K562 (cell line): ENCODE measurements at regions not wholly inside any gene's neighbourhood (a gene's known extent, or its start where the extent isn't known, plus 50 kb on each side); places are given as distances from the start of the nearest gene placed in this dataset.

Experiments
- ATAC-seq: fragments of 200-7000 bp; cut with Tn5 transposase; 3 replicates; pipeline ENCODE4 v1.9.1; 2020; ENCODE audit warnings: moderate library complexity
- BruUV-seq: library from RNA; stranded (reverse); fragments of 400-500 nt; replicated peaks from 2 replicates; lab custom pipeline; 2021; lab: Mats Ljungman, UMichigan
- CTCF ChIA-PET: fragments of 300-600 bp; formaldehyde crosslinking; extraction: SDS; loops from one replicate; lab custom pipeline; 2021; ENCODE audit warnings: low intra/inter-chr PET ratio; lab: Yijun Ruan, JAX
- POLR2A ChIA-PET: fragments of 300-600, 350-650 bp; sonication (Branson Sonifier 250); formaldehyde crosslinking; extraction: SDS; loops from one replicate; lab custom pipeline; 2021; ENCODE audit warnings: antibody characterized with exemption, inconsistent platforms; lab: Yijun Ruan, JAX
- DNase-seq, 4 experiments: peaks; one replicate each; pipeline versions ENCODE4 v3.0.0 to v3.0.0-alpha.2; 2011 to 2018; ENCODE audit warnings: low spot score in 3 of 4, mixed read lengths in 3 of 4; ENCODE audit errors: extremely low read depth in 1 of 4
- FAIRE-seq: peaks from 2 replicates; lab custom pipeline; 2011; peaks lifted over from hg19 to GRCh38; lab: Jason Lieb, UNC
- H2AFZ ChIP-seq: 2 replicates; pipeline ENCODE4 v1.6.0; 2011; ENCODE audit warnings: low read depth, low read length, control low read depth, inconsistent platforms
- H3K27ac ChIP-seq: fragments of 200-600 bp; 3 replicates; pipeline ENCODE4 v1.8.0; 2011; ENCODE audit warnings: low read depth, mild to moderate bottlenecking, control low read depth, inconsistent platforms, low read length, moderate library complexity, mixed read lengths; ENCODE audit errors: extremely low read depth
- H3K27me3 ChIP-seq, 2 experiments: fragments of 300-600 bp in 1 of 2; 2 replicates in 1 of 2; 3 replicates in 1 of 2; pipeline versions ENCODE4 v1.6.0 to v1.8.0; 2011; ENCODE audit warnings: inconsistent platforms in 2 of 2, low read length in 2 of 2, mild to moderate bottlenecking in 1 of 2, mixed read lengths in 1 of 2, moderate library complexity in 1 of 2; ENCODE audit not compliant: control insufficient read depth in 2 of 2, insufficient read depth in 2 of 2
- H3K36me3 ChIP-seq: fragments of 300-600 bp; 3 replicates; pipeline ENCODE4 v1.8.0; 2011; ENCODE audit warnings: mild to moderate bottlenecking, low read length, inconsistent platforms; ENCODE audit not compliant: control insufficient read depth, insufficient read depth
- H3K4me1 ChIP-seq, 2 experiments: fragments of 200-600 bp in 1 of 2; replicated peaks in 1 of 2; 2 replicates in 1 of 2; 3 replicates in 1 of 2; pipeline versions ENCODE4 v1.5.1 to v1.8.0; 2011; ENCODE audit warnings: inconsistent platforms in 2 of 2, low read length in 2 of 2, mild to moderate bottlenecking in 1 of 2, mixed read lengths in 1 of 2, moderate library complexity in 1 of 2; ENCODE audit not compliant: control insufficient read depth in 2 of 2, insufficient read depth in 2 of 2
- H3K4me2 ChIP-seq: 2 replicates; pipeline ENCODE4 v1.6.1; 2011; ENCODE audit warnings: low read length, control low read depth, inconsistent platforms, mixed read lengths; ENCODE audit not compliant: insufficient read depth
- H3K4me3 ChIP-seq: fragments of 200-600 bp; sonication (generic), shearing (Covaris generic); 2 replicates; pipeline ENCODE4 v1.5.1; 2016; ENCODE audit warnings: control low read depth, inconsistent platforms
- H3K79me2 ChIP-seq: fragments of 200-600 bp; 3 replicates; pipeline ENCODE4 v1.8.0; 2011; ENCODE audit warnings: low read length, inconsistent platforms; ENCODE audit not compliant: control insufficient read depth, insufficient read depth
- H3K9ac ChIP-seq, 2 experiments: 2 replicates each; pipeline versions ENCODE4 v1.6.0 to v1.6.1; 2011; ENCODE audit warnings: low read depth in 2 of 2, low read length in 2 of 2, control low read depth in 1 of 2, inconsistent platforms in 1 of 2, mild to moderate bottlenecking in 1 of 2, mixed read lengths in 1 of 2; ENCODE audit not compliant: insufficient read depth in 1 of 2
- H3K9me1 ChIP-seq: one replicate; pipeline ENCODE4 v1.6.0; 2011; ENCODE audit warnings: inconsistent platforms, mild to moderate bottlenecking, low read length, moderate library complexity; ENCODE audit not compliant: control insufficient read depth, insufficient read depth
- H3K9me3 ChIP-seq: replicated peaks from 2 replicates; pipeline ENCODE4 v1.5.1; 2011; ENCODE audit warnings: low read depth, low read length, inconsistent platforms; ENCODE audit not compliant: control insufficient read depth, insufficient read depth
- H4K20me1 ChIP-seq: replicated peaks from 2 replicates; pipeline ENCODE4 v1.6.1; 2011; ENCODE audit warnings: low read length, inconsistent platforms, mixed read lengths; ENCODE audit not compliant: control insufficient read depth, insufficient read depth
- CCAR2 ChIP-seq: fragments of 200-400 bp; formaldehyde crosslinking; IDR thresholded peaks from 2 replicates; pipeline ENCODE4 v1.6.1; 2017; ENCODE audit warnings: mild to moderate bottlenecking, low read depth, low read length
- ELF2 ChIP-seq: fragments of 250-450 bp; sonication (Bioruptor Pico); IDR thresholded peaks from 2 replicates; pipeline ENCODE4 v1.5.0; 2021; ENCODE audit warnings: mild to moderate bottlenecking
- FOXA3 ChIP-seq, 2 experiments: fragments of 450-650 bp in 1 of 2; sonication (generic) in 1 of 2; formaldehyde crosslinking; IDR thresholded peaks in 1 of 2; conservative IDR thresholded peaks in 1 of 2; 2 replicates each; pipeline versions ENCODE4 v1.4.0 to v1.8.0; 2020 to 2022; ENCODE audit warnings: mild to moderate bottlenecking in 2 of 2, missing genetic modification reagents in 1 of 2
- IFI16 ChIP-seq: fragments of 250-450 bp; sonication (Bioruptor Pico); IDR thresholded peaks from 2 replicates; pipeline ENCODE4 v2.1.2; 2022; ENCODE audit warnings: mild to moderate bottlenecking, inconsistent platforms
- NFE2L1 ChIP-seq: fragments of 450-650 bp; IDR thresholded peaks from 2 replicates; pipeline ENCODE4 v1.6.1; 2016; ENCODE audit warnings: missing genetic modification characterization, low read depth, mild to moderate bottlenecking, missing compliant biosample characterization, moderate library complexity, borderline replicate concordance
- SMARCA5 ChIP-seq: fragments of 450-650 bp; IDR thresholded peaks from 2 replicates; pipeline ENCODE4 v1.6.1; 2016
- TEAD4 ChIP-seq, 2 experiments: sonication (generic) in 1 of 2; formaldehyde crosslinking in 1 of 2; IDR thresholded peaks; 2 replicates each; pipeline versions ENCODE4 v1.6.1 to v1.8.0; 2012 to 2022; ENCODE audit warnings: borderline replicate concordance in 1 of 2, inconsistent platforms in 1 of 2, low read length in 1 of 2, mild to moderate bottlenecking in 1 of 2, missing genetic modification reagents in 1 of 2
- WGBS: fragments of 100-300 bp; shearing (Covaris generic); methylation state at CpG from one replicate; pipeline ENCODE4 v1.1.6; 2016; ENCODE audit warnings: low coverage, mixed read lengths; ENCODE audit not compliant: insufficient coverage; ENCODE audit errors: missing lambda C conversion rate; 5-methylcytosine and 5-hydroxymethylcytosine counted together
- in situ Hi-C: fragments of 300-500 bp; cut with MboI; formaldehyde crosslinking; loops from 4 replicates; pipeline ENCODE4 v1.15.0; 2018; ENCODE audit warnings: inconsistent platforms, mixed read lengths
- intact Hi-C: fragments of 100-400 bp; cut with micrococcal nuclease; formaldehyde crosslinking; loops from 2 replicates; pipeline ENCODE4 v1.14.2; 2022
- TF ChIP-seq, protein P1 (sequence below): sonication (generic); formaldehyde crosslinking; IDR thresholded peaks from 2 replicates; pipeline ENCODE4 v1.8.0; 2022; ENCODE audit warnings: missing genetic modification reagents, mild to moderate bottlenecking, moderate library complexity, borderline replicate concordance
- TF ChIP-seq, protein P2 (sequence below): sonication (generic); formaldehyde crosslinking; IDR thresholded peaks from 2 replicates; pipeline ENCODE4 v1.8.0; 2022; ENCODE audit warnings: mild to moderate bottlenecking, missing genetic modification reagents

DNA sequence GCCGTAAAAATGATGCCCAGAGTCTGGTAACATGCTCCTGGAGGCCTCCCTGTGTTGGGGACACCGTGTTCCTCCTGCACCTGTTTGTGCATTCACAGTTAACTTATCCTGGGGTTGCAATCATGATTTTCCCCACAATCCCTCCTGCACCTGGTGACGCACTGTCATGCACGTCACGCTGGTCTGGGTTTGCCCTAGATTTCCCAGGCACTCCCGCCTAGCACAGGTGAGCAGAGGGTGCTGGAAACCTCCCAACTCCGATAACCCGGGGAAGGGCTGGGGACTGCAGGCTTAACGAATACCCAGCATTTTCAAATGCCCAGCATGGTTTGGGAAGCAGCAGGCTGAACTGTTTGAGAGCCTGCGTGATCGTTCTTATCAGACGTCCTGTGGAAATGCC lies 427.1 kb downstream of the TCERG1L start:
- no TSS peak for BruUV-seq
- TF ChIP-seq, protein P1, sequence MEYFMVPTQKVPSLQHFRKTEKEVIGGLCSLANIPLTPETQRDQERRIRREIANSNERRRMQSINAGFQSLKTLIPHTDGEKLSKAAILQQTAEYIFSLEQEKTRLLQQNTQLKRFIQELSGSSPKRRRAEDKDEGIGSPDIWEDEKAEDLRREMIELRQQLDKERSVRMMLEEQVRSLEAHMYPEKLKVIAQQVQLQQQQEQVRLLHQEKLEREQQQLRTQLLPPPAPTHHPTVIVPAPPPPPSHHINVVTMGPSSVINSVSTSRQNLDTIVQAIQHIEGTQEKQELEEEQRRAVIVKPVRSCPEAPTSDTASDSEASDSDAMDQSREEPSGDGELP: no peak
- TF ChIP-seq, all 486 proteins: peak for 0
- Histone ChIP-seq H3K27me3 (peaks cover 0 to 8% of the 10 kb centered on the region in 2 experiments; a peak in 1 of 5 replicates), H3K4me2 (no peak overlapping the region), H3K4me1 (no peaks in the 10 kb centered on the region), H3K27ac (no peak overlapping the region), H4K20me1 (no peaks in the 10 kb centered on the region), H3K9ac (no peak overlapping the region), H3K36me3 (no peaks in the 10 kb centered on the region), H2AFZ (no peak overlapping the region), H3K79me2 (no peaks in the 10 kb centered on the region), H3K9me1 (no peaks in the 10 kb centered on the region), H3K4me3 (no peak overlapping the region), H3K9me3 (no peaks in the 10 kb centered on the region)
- ChIA-PET CTCF (no interaction called here), POLR2A (no interaction called here)
- intact Hi-C loops: no loop called here
- in situ Hi-C loops: no loop called here
- DNase-seq (no peak), ATAC-seq (no peak), FAIRE-seq (no peak)
- WGBS: 0% methylated on average over 10 of the region's 12 CpGs

DNA sequence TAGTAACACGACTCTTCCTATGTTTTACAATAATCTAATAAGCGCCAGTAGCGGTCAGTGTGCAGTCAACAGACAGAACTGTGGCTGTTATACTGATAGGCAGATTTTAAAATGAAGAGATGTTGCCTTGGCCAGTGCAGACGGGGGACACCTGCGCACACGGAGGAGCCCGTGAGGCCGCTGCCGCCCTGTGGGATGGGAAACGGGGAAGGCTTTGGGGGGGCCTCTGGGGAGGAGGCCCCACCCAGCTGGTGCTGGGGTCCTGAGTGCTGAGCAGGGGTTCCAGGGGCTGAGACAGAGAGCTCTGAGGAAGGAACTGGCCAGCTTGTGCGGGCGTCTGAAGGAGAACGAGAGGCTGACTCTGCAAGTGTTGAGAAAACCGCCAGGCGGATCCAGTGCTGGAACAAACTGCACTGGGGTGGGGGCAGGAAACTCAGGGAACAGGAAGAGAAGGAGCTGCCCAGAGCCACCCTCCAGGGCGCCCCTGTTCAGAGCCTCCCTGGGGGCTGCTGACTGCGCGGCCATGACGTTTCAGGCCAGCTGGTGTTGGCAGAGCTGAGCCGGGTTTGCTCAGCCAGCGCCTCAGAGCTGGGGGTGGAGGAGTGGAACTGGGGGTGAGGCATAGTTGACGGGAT lies 426.4 kb downstream of the TCERG1L start:
- intact Hi-C loops: no loop called here
- 0% methylated on average over 5 of the region's 22 CpGs for WGBS
- FAIRE-seq: no peak
- TF ChIP-seq FOXA3 (CRISPR knock-in tag; conservative IDR thresholded peaks at IDR 0.05 in 1 of 2, IDR thresholded peaks at IDR 0.05 in 1 of 2): no peak
- TF ChIP-seq ELF2 (CRISPR knock-in tag): no peak
- TF ChIP-seq, protein P2, sequence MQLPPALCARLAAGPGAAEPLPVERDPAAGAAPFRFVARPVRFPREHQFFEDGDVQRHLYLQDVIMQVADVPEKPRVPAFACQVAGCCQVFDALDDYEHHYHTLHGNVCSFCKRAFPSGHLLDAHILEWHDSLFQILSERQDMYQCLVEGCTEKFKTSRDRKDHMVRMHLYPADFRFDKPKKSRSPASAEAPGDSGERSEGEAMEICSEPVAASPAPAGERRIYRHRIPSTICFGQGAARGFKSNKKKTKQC (CRISPR knock-in tag): no peak
- no peak for TF ChIP-seq TEAD4 (IDR thresholded peaks at IDR 0.05; ENCODE audit: low read length)
- TF ChIP-seq TEAD4 (CRISPR knock-in tag; IDR thresholded peaks at IDR 0.05; ENCODE audit: borderline replicate concordance): no peak
- no peak for TF ChIP-seq SMARCA5
- no peak for TF ChIP-seq CCAR2
- no peak for TF ChIP-seq IFI16 (CRISPR knock-in tag)
- no peak for TF ChIP-seq NFE2L1 (tag)
- Histone ChIP-seq H3K4me3 (no peak overlapping the region), H3K27me3 (peaks cover 0 to 8% of the 10 kb centered on the region in 2 experiments; a peak in 1 of 5 replicates), H3K4me2 (no peak overlapping the region), H3K9me3 (no peaks in the 10 kb centered on the region), H3K79me2 (no peaks in the 10 kb centered on the region), H2AFZ (no peak overlapping the region), H3K36me3 (no peaks in the 10 kb centered on the region), H3K9ac (no peak overlapping the region), H4K20me1 (no peaks in the 10 kb centered on the region), H3K27ac (no peak overlapping the region), H3K4me1 (no peaks in the 10 kb centered on the region), H3K9me1 (no peaks in the 10 kb centered on the region)
- no peak for ATAC-seq
- BruUV-seq: no TSS peak
- DNase-seq: no peak
- in situ Hi-C loops: no loop called here
- POLR2A ChIA-PET: no interaction called here
- CTCF ChIA-PET: no interaction called here
